Adrenal gland (tissue), 9 donors: ENCODE measurements at regions not wholly inside any gene's neighbourhood (a gene's known extent, or its start where the extent isn't known, plus 50 kb on each side); places are given as distances from the start of the nearest gene placed in this dataset.

Experiments
- DNase-seq, 7 donors: peaks; one replicate each; pipeline ENCODE4 v3.0.0-alpha.2; 2019 to 2020
- H3K27ac ChIP-seq, 5 donors: fragments of 200-600 bp; sonication (generic) in 4 of 5; 1 replicate in 3 of 5; 2 replicates in 2 of 5; pipeline versions ENCODE4 v1.5.1 to v1.8.0; 2016 to 2020; ENCODE audit warnings: mild to moderate bottlenecking in 1 of 5
- H3K27me3 ChIP-seq: fragments of 200-600 bp; 2 replicates; pipeline ENCODE4 v1.8.0; 2021
- H3K36me3 ChIP-seq, 2 donors: fragments of 200-600 bp; replicated peaks in 1 of 2; 1 replicate in 1 of 2; 2 replicates in 1 of 2; pipeline versions ENCODE4 v1.5.1 to v1.8.0; 2018 to 2022
- H3K4me1 ChIP-seq, 2 donors: fragments of 200-600 bp; replicated peaks in 1 of 2; 1 replicate in 1 of 2; 2 replicates in 1 of 2; pipeline versions ENCODE4 v1.5.1 to v1.8.0; 2018 to 2021
- H3K4me3 ChIP-seq, 4 donors: fragments of 200-600 bp; sonication (generic) in 3 of 4; one replicate each; pipeline ENCODE4 v1.5.1; 2016 to 2018
- H3K9me3 ChIP-seq, 3 donors: fragments of 200-600 bp; sonication (generic) in 1 of 3; replicated peaks in 1 of 3; 1 replicate in 2 of 3; 2 replicates in 1 of 3; pipeline versions ENCODE4 v1.5.1 to v1.8.0; 2016 to 2021
- CTCF ChIP-seq, 6 experiments: fragments of 450-650 bp in 4 of 6; fragments of 200-600 bp in 2 of 6; sonication (generic) in 1 of 6; IDR thresholded peaks; 1 replicate in 5 of 6; 2 replicates in 1 of 6; pipeline versions ENCODE4 v1.5.1 to v1.8.0; 2016 to 2021; ENCODE audit warnings: antibody characterized with exemption in 6 of 6, mild to moderate bottlenecking in 2 of 6, moderate library complexity in 1 of 6
- POLR2A ChIP-seq, 2 donors: fragments of 450-650 bp; IDR thresholded peaks; one replicate each; pipeline ENCODE4 v1.6.1; 2017; ENCODE audit warnings: antibody characterized with exemption in 2 of 2, mild to moderate bottlenecking in 2 of 2, moderate library complexity in 1 of 2
- WGBS, 4 donors: extraction: QIAGEN DNeasy Blood & Tissue Kit in 2 of 4; methylation state at CpG; one replicate each; pipeline versions ENCODE4 v1.1.5 to v1.1.7; 2013 to 2017; 5-methylcytosine and 5-hydroxymethylcytosine counted together
- intact Hi-C, 2 donors: fragments of 100-400 bp; cut with DNase I; formaldehyde crosslinking; loops; one replicate each; pipeline versions ENCODE4 v1.14.1 to v1.15.0; 2022 to 2023
- donor health status: healthy with polysubstance abuse.
- donor health status: Bipolar disorder and iron deficiency.
- donor health status: DM: yes; HTN: yes; CAD: no.
- donor health status: DM: no; HTN: no; CAD: no.
- donor health status: DM: no; HTN: no; CAD: no.

GRCh38 chr3:26068890-26069289 is 279.0 kb downstream of the OXSM start:
- H3K4me3 ChIP-seq, result no peak overlapping the region
- H3K27ac ChIP-seq, result no peak overlapping the region
- no peaks in the 10 kb centered on the region for H3K27me3 ChIP-seq
- TF ChIP-seq POLR2A (IDR thresholded peaks at IDR 0.05), result no peak
- no peak for TF ChIP-seq CTCF (IDR thresholded peaks at IDR 0.05)
- DNase-seq, result no peak
- H3K9me3 ChIP-seq, result no peaks in the 10 kb centered on the region
- H3K36me3 ChIP-seq, result no peaks in the 10 kb centered on the region
- WGBS, 4 donors, result 61 to 68% (median 63%) methylated on average over 4 of the region's 4 CpGs
- intact Hi-C loops, result no loop called here
- no peaks in the 10 kb centered on the region for H3K4me1 ChIP-seq

GRCh38 chr3:26070854-26071253 is 281.0 kb downstream of the OXSM start:
- DNase-seq, result no peak
- intact Hi-C loops, result no loop called here
- TF ChIP-seq POLR2A (IDR thresholded peaks at IDR 0.05) (no peak), CTCF (IDR thresholded peaks at IDR 0.05) (no peak)
- no peaks in the 10 kb centered on the region for H3K36me3 ChIP-seq
- 62 to 79% (median 70%) methylated on average over 1 of the region's 1 CpG for WGBS, 4 donors
- H3K4me1 ChIP-seq, result no peaks in the 10 kb centered on the region
- no peak overlapping the region for H3K4me3 ChIP-seq
- H3K27ac ChIP-seq, result no peak overlapping the region
- no peaks in the 10 kb centered on the region for H3K27me3 ChIP-seq
- no peaks in the 10 kb centered on the region for H3K9me3 ChIP-seq

GRCh38 chr3:26074080-26074479 is 284.2 kb downstream of the OXSM start:
- intact Hi-C loops, result no loop called here
- H3K36me3 ChIP-seq, result no peaks in the 10 kb centered on the region
- 69 to 88% (median 81%) methylated on average over 1 of the region's 1 CpG for WGBS, 4 donors
- no peak for DNase-seq
- H3K9me3 ChIP-seq, result no peaks in the 10 kb centered on the region
- no peak overlapping the region for H3K4me3 ChIP-seq
- H3K27ac ChIP-seq, result no peak overlapping the region
- TF ChIP-seq CTCF (IDR thresholded peaks at IDR 0.05) (no peak), POLR2A (IDR thresholded peaks at IDR 0.05) (no peak)
- no peaks in the 10 kb centered on the region for H3K27me3 ChIP-seq
- H3K4me1 ChIP-seq, result no peaks in the 10 kb centered on the region

- no peak for TF ChIP-seq CTCF (IDR thresholded peaks at IDR 0.05)
- TF ChIP-seq POLR2A (IDR thresholded peaks at IDR 0.05), result no peak
- Histone ChIP-seq H3K4me3 (no peak overlapping the region), H3K36me3 (no peaks in the 10 kb centered on the region), H3K9me3 (no peaks in the 10 kb centered on the region), H3K27me3 (no peaks in the 10 kb centered on the region), H3K4me1 (no peaks in the 10 kb centered on the region), H3K27ac (no peak overlapping the region)
- intact Hi-C loops, result no loop called here
- 72 to 91% (median 86%) methylated on average over 1 of the region's 1 CpG for WGBS, 4 donors
- DNase-seq, result no peak
Measured at GRCh38 chr3:26078539-26078938, 288.6 kb downstream of the OXSM start.
